Spinal cord (tissue), 9 donors: ENCODE measurements at regions not wholly inside any gene's neighbourhood (a gene's known extent, or its start where the extent isn't known, plus 50 kb on each side); places are given as distances from the start of the nearest gene placed in this dataset.

ENCODE experiments used
- DNase-seq, 6 donors: peaks; one replicate each; pipeline versions ENCODE4 v3.0.0 to v3.0.0-alpha.2; 2013 to 2015; ENCODE audit warnings: low spot score in 6 of 6, low read depth in 4 of 6
- H3K27ac ChIP-seq: one replicate; pipeline ENCODE4 v1.5.1; 2013; ENCODE audit warnings: low read depth, low read length, control low read depth
- H3K27me3 ChIP-seq: one replicate; pipeline ENCODE4 v1.6.1; 2013; ENCODE audit warnings: low read length; ENCODE audit not compliant: control insufficient read depth, insufficient read depth
- H3K36me3 ChIP-seq: one replicate; pipeline ENCODE4 v1.6.1; 2013; ENCODE audit warnings: low read length; ENCODE audit not compliant: control insufficient read depth, insufficient read depth
- H3K4me1 ChIP-seq: one replicate; pipeline ENCODE4 v1.6.1; 2013; ENCODE audit warnings: low read length; ENCODE audit not compliant: control insufficient read depth, insufficient read depth
- H3K4me3 ChIP-seq: one replicate; pipeline ENCODE4 v1.5.1; 2013; ENCODE audit warnings: low read depth, low read length, control low read depth
- H3K9me3 ChIP-seq: one replicate; pipeline ENCODE4 v1.6.1; 2013; ENCODE audit warnings: low read length; ENCODE audit not compliant: control insufficient read depth, insufficient read depth
- WGBS: methylation state at CpG from one replicate; pipeline ENCODE4 v1.1.5; 2013; ENCODE audit warnings: missing lambda C conversion rate; ENCODE audit not compliant: insufficient coverage; 5-methylcytosine and 5-hydroxymethylcytosine counted together
- donor health status: healthy.

- DNase-seq: no peak
- Histone ChIP-seq H3K4me1 (no peaks in the 10 kb centered on the region), H3K36me3 (no peaks in the 10 kb centered on the region), H3K9me3 (no peaks in the 10 kb centered on the region), H3K27me3 (no peaks in the 10 kb centered on the region), H3K27ac (no peak overlapping the region), H3K4me3 (no peak overlapping the region)
- no CpG with 5 or more reads among the region's 4 CpGs for WGBS
Measured at GRCh38 chr4:113832803-113833202, 71.3 kb upstream of the CAMK2D start.

DNA sequence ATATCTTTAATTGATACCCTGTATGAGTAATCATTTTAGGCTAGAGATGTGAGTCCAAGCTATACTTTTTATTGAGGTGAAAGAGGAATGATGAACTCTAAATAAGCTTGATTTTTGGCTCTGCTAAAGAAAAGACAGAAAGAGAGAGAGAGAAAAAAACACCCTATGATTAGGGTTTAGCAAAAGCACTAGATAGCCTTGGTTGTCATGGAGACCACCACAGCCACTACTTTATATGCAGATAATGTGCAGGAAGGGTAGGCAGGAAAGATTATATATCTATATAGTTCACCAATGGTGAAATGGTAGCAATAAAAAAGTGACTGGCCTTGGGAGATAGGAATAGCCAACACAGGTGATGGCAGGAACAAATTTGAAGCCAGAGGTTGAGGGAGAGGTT, 69.9 kb upstream of the CAMK2D start:
- H3K4me3 ChIP-seq: no peak overlapping the region
- no peaks in the 10 kb centered on the region for H3K4me1 ChIP-seq
- no peaks in the 10 kb centered on the region for H3K9me3 ChIP-seq
- peak in 2 of 6 donors; percentile 35 to 82 for DNase-seq
- no peaks in the 10 kb centered on the region for H3K36me3 ChIP-seq
- H3K27ac ChIP-seq: no peak overlapping the region
- no peaks in the 10 kb centered on the region for H3K27me3 ChIP-seq

DNA sequence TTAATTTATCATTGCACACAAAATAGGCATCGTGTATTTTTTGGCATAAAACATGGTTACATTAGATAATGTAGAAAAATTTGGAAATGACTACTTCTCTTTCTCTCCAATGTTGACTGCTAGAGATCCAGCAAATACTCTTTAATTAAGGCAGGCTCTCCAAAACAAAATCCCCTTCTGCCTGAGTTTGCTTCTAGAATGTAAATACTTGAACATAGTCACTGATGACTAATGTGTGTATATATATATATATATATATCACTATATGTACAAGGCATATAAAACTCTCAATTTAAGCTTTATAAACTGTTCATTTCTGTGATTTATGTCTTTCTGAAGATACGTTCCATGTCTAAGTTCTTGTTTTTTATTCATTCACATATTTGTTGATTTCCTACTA, 67.2 kb upstream of the CAMK2D start:
- H3K27ac ChIP-seq: no peak overlapping the region
- WGBS: no CpG with 5 or more reads among the region's 2 CpGs
- no peaks in the 10 kb centered on the region for H3K4me1 ChIP-seq
- no peak overlapping the region for H3K4me3 ChIP-seq
- no peak for DNase-seq
- H3K27me3 ChIP-seq: no peaks in the 10 kb centered on the region
- H3K9me3 ChIP-seq: no peaks in the 10 kb centered on the region
- H3K36me3 ChIP-seq: no peaks in the 10 kb centered on the region

GRCh38 chr4:113827285-113827684, 65.7 kb upstream of the CAMK2D start:
- H3K36me3 ChIP-seq: no peaks in the 10 kb centered on the region
- no peak overlapping the region for H3K27ac ChIP-seq
- no peaks in the 10 kb centered on the region for H3K4me1 ChIP-seq
- H3K4me3 ChIP-seq: no peak overlapping the region
- no peaks in the 10 kb centered on the region for H3K9me3 ChIP-seq
- no peaks in the 10 kb centered on the region for H3K27me3 ChIP-seq
- DNase-seq: no peak
- 92% methylated on average over 1 of the region's 2 CpGs for WGBS

DNA sequence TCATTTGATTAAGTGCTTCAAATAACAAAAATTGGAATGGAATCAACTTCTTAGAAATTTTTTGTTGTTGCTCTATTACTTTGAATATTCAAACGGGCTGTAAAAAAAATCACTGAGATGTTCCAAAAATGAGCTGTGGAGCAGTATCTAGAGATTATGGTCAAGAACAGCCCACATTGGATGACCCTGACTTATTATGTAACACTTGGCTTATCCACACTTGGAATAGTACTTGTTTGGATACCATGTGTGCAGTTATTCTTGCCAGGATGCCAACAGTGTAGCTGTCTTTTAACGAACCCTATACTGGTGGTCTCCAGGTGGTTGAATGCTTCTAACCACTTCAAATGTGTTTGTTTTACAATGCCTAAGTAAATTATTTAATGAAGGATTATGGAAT, 64.9 kb upstream of the CAMK2D start:
- Histone ChIP-seq H3K4me1 (no peaks in the 10 kb centered on the region), H3K27me3 (no peaks in the 10 kb centered on the region), H3K9me3 (no peaks in the 10 kb centered on the region), H3K27ac (no peak overlapping the region), H3K36me3 (no peaks in the 10 kb centered on the region), H3K4me3 (no peak overlapping the region)
- DNase-seq: no peak
- 100% methylated on average over 1 of the region's 2 CpGs for WGBS

- no peaks in the 10 kb centered on the region for H3K36me3 ChIP-seq
- H3K4me3 ChIP-seq: no peak overlapping the region
- no peaks in the 10 kb centered on the region for H3K4me1 ChIP-seq
- H3K27me3 ChIP-seq: no peaks in the 10 kb centered on the region
- no peaks in the 10 kb centered on the region for H3K9me3 ChIP-seq
- H3K27ac ChIP-seq: no peak overlapping the region
- DNase-seq: no peak
- WGBS: 86% methylated on average over 1 of the region's 1 CpG
Measured at GRCh38 chr4:113825272-113825671, 63.7 kb upstream of the CAMK2D start.

DNA sequence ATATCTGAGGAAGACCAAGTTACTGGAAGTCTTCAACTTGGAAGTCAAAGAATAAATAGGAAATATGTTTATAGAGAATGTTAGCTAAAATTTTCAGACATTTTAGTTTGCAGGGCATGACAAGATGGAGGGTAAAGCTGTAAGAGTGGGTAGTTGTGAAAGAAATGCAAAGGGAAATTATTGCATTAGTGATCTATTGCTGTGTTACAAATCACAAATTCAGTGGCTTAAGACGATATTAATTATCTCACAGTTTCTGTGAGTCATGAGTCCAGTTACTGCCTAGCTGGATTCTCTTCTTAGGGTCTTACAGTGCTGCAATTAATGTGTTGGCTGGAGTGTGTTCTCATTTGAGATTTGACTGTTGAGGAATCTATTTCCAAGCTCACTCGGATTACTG, 62.9 kb upstream of the CAMK2D start:
- no peaks in the 10 kb centered on the region for H3K27me3 ChIP-seq
- H3K27ac ChIP-seq: no peak overlapping the region
- no peaks in the 10 kb centered on the region for H3K36me3 ChIP-seq
- no peaks in the 10 kb centered on the region for H3K9me3 ChIP-seq
- 83% methylated on average over 1 of the region's 2 CpGs for WGBS
- no peak overlapping the region for H3K4me3 ChIP-seq
- no peaks in the 10 kb centered on the region for H3K4me1 ChIP-seq
- no peak for DNase-seq

- H3K27ac ChIP-seq: no peak overlapping the region
- H3K27me3 ChIP-seq: no peaks in the 10 kb centered on the region
- no peaks in the 10 kb centered on the region for H3K9me3 ChIP-seq
- no peaks in the 10 kb centered on the region for H3K36me3 ChIP-seq
- H3K4me3 ChIP-seq: no peak overlapping the region
- no peak for DNase-seq
- no peaks in the 10 kb centered on the region for H3K4me1 ChIP-seq
- no CpG with 5 or more reads among the region's 2 CpGs for WGBS
Measured at GRCh38 chr4:113823291-113823659, 61.7 kb upstream of the CAMK2D start.

DNA sequence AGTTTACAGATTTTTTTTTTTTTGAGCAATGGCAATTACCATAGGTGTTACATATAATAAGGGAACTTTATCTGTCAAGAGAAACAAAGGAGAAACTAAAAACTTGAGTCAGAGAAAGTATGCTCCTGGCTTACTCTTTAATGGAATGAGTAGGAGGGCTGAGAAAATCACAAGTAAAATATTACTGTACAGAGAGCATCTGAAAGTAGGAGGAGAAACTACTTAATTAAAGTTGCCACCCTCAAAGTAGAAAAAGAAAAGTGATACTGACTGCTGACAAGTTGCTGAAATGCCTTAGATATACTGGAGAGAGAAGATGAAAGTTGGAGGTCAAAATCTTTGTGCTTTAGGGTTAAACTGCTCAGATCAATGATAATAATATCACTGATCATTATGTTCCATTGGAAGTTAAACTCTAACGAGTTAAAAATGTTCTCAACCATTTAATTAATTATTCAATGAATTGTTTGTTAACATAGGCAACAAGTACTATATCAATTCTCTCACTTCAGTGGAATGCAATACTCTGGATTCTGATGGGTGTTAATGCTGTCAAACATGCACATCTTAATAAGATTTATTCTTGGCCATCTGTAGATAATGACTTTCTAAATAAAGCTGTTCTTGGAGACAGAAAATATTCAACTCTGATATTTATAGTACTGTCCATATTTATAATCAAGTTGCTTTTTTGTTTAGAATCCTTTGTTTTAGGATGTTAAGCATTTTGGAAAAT, 61.2 kb upstream of the CAMK2D start:
- DNase-seq: no peak
- H3K4me1 ChIP-seq: no peaks in the 10 kb centered on the region
- no peaks in the 10 kb centered on the region for H3K9me3 ChIP-seq
- WGBS: no CpG with 5 or more reads among the region's 1 CpG
- H3K36me3 ChIP-seq: no peaks in the 10 kb centered on the region
- H3K27me3 ChIP-seq: no peaks in the 10 kb centered on the region
- no peak overlapping the region for H3K27ac ChIP-seq
- no peak overlapping the region for H3K4me3 ChIP-seq

- Histone ChIP-seq H3K36me3 (no peaks in the 10 kb centered on the region), H3K27ac (no peak overlapping the region), H3K9me3 (no peaks in the 10 kb centered on the region), H3K4me3 (no peak overlapping the region), H3K4me1 (no peaks in the 10 kb centered on the region), H3K27me3 (no peaks in the 10 kb centered on the region)
- no peak for DNase-seq
- WGBS: no CpG with 5 or more reads among the region's 2 CpGs
Measured at GRCh38 chr4:113821856-113822255, 60.3 kb upstream of the CAMK2D start.
